K562 (cell line): ENCODE measurements at regions not wholly inside any gene's neighbourhood (a gene's known extent, or its start where the extent isn't known, plus 50 kb on each side); places are given as distances from the start of the nearest gene placed in this dataset.

Source experiments
- KLF13 ChIP-seq: fragments of 450-650 bp; IDR thresholded peaks from 2 replicates; pipeline ENCODE4 v1.6.1; 2016; ENCODE audit warnings: missing genetic modification characterization, low read depth, mild to moderate bottlenecking, missing compliant biosample characterization, moderate library complexity, borderline replicate concordance
- MEF2D ChIP-seq: conservative IDR thresholded peaks from 2 replicates; pipeline ENCODE4 v1.6.1; 2016; ENCODE audit warnings: low read depth, missing genetic modification characterization, missing compliant biosample characterization
- SIN3B ChIP-seq: fragments of 450-650 bp; IDR thresholded peaks from 2 replicates; pipeline ENCODE4 v1.6.1; 2017; ENCODE audit warnings: low read depth, mild to moderate bottlenecking, moderate library complexity
- TF ChIP-seq, protein P1 (sequence below), 2 experiments: fragments of 450-650 bp; formaldehyde crosslinking in 1 of 2; IDR thresholded peaks; 2 replicates each; pipeline versions ENCODE4 v1.4.0 to v1.6.1; 2014 to 2020; ENCODE audit warnings: mild to moderate bottlenecking in 2 of 2, borderline replicate concordance in 1 of 2, low read depth in 1 of 2

- TF ChIP-seq, protein P1, sequence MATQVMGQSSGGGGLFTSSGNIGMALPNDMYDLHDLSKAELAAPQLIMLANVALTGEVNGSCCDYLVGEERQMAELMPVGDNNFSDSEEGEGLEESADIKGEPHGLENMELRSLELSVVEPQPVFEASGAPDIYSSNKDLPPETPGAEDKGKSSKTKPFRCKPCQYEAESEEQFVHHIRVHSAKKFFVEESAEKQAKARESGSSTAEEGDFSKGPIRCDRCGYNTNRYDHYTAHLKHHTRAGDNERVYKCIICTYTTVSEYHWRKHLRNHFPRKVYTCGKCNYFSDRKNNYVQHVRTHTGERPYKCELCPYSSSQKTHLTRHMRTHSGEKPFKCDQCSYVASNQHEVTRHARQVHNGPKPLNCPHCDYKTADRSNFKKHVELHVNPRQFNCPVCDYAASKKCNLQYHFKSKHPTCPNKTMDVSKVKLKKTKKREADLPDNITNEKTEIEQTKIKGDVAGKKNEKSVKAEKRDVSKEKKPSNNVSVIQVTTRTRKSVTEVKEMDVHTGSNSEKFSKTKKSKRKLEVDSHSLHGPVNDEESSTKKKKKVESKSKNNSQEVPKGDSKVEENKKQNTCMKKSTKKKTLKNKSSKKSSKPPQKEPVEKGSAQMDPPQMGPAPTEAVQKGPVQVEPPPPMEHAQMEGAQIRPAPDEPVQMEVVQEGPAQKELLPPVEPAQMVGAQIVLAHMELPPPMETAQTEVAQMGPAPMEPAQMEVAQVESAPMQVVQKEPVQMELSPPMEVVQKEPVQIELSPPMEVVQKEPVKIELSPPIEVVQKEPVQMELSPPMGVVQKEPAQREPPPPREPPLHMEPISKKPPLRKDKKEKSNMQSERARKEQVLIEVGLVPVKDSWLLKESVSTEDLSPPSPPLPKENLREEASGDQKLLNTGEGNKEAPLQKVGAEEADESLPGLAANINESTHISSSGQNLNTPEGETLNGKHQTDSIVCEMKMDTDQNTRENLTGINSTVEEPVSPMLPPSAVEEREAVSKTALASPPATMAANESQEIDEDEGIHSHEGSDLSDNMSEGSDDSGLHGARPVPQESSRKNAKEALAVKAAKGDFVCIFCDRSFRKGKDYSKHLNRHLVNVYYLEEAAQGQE (IDR thresholded peaks at IDR 0.05; ENCODE audit: borderline replicate concordance) = no peak
- TF ChIP-seq, protein P1 (CRISPR knock-in tag; IDR thresholded peaks at IDR 0.05; ENCODE audit: low read depth) = no peak
- TF ChIP-seq MEF2D (tag) (no peak), SIN3B (no peak), KLF13 (tag) (no peak)
- TF ChIP-seq, all 486 proteins: peak for 0
These were observed 163.0 kb downstream of the ATP23 start (continued) for GRCh38 chr12:58104351-58104755.
